NK-92 treated with Interleukin-12 subunit alpha and Interleukin-12 subunit beta, amount 100 ng/mL, for 24 hours (cell line): ENCODE measurements at regions not wholly inside any gene's neighbourhood (a gene's known extent, or its start where the extent isn't known, plus 50 kb on each side); places are given as distances from the start of the nearest gene placed in this dataset.
"Not testable (repeated sequence)": the region's sequence is repeated elsewhere in the genome, so short reads cannot be mapped to it uniquely, and the experiment has no call there.

Source experiments
- DNase-seq: peaks from one replicate; lab custom pipeline; 2025; lab: John Stamatoyannopoulos, UW

- DNase-seq = no peak
These were observed 455.3 kb downstream of the STK39 start for GRCh38 chr2:167792126-167792525.

GRCh38 chr2:167790781-167791450, 456.5 kb downstream of the STK39 start:
- no peak for DNase-seq

DNA sequence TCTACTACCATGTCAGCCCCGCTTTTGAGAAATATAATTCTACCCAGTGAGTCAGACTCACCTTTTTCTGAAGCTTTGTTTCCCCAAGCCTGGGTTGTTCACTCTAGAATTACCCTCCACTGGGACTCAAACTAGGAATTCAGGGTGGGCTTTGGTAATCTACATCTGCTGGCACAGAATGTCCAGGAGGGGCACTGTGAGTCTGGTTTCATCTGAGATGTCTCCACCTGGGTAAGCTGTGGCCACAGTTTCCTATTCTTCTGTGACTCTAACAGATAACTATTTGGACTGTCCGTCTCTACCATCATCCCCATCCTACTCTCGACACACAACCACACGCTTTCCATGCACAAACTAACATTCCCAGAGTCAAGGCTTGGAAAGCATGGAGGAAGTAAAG, 457.2 kb downstream of the STK39 start:
- no peak for DNase-seq

DNA sequence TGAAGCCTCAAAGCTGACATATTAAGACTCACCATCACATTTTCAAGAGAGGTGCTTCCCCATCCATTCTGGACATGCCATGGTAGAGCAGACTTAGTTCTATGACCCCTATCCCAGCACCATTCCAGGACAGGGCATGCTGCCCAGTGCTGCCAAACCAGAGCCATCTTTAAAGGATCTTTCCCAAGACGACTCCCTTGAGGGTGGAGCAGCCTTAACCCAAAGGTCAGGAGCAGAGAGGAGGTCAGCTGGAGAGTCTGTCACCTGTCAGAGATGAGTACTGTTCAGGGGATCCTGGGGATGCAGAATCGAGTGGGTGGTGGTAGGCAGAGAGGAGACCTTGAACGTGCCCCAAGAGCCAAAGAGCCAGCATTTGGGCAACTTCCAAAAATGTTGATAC, 459.8 kb downstream of the STK39 start:
- no peak for DNase-seq

DNA sequence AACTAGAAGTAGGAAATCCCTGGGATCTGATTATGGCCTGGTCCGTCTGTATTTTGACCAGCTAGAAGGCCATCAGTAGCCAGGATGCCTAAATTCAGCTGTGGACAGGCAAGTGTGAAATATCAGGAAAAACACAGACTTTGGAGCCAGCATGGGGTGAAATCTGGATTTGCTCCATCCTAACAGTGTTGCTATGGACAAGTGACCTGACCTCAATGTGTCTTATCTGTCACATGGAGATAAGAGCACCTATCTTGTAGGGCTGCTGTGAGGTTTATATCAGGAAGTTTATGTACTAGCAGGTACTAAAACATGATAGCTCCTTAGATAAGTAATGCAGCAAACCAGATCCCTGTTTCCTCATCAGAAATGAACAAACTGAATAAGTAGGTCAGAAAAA, 460.4 kb downstream of the STK39 start:
- no peak for DNase-seq

GRCh38 chr2:167785606-167786216, 461.7 kb downstream of the STK39 start:
- no peak for DNase-seq

DNA sequence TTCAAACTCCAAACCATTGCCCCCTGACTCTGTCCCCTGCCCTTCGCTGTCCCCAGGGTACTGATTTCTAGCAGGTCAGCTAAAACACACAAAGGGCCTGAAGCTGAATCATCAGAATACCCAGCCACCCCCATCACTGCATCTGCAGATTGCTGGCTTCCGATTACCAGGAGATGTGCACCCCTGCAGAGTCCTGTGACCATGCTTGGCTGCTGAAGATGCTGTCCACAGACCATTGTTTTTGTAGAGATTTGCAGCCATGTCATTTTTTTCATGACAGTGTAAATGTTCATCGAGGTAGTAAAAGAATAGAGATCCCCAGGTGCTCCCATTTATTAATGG, 463.3 kb downstream of the STK39 start:
- DNase-seq = no peak

DNA sequence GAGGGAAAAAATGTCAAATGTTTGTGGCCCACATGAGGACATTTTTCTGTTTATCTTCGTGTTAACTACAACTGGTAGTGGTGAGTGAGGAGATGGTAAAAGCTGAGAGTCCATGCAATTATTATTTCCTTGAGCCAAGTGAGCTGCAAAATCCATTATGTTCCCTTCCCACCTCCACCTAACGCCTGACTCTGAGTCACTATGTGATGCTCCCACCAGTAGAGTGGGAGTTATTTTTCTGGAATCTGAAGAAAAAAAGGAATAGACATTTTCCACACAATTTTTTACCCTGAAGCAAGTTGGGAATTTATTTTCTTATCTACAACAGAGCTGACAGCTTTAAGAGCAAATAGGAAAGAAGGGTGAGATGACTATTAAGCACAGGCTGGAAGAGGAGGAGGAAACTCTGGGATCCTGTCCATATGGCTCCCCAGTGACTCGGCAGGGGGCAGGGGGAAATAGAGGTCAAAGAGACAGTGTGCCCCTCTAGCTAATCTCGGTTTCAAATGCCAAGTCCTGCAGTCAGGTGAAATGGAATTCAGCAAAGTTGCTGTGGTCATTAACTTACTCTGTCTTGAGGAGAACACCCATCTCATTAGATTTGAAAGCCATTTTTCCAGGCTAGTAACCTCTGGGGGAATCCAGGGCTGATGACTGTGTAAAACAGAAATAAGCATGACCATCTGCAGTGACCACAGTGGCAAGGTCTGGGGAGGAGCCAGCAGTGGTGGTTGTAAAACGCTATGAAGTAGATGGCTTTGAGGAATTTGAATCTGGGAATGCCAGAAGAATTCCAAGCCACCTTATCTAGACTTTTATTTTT, 463.9 kb downstream of the STK39 start:
- DNase-seq = no peak

- not testable (repeated sequence) for DNase-seq
These were observed 465.8 kb downstream of the STK39 start for GRCh38 chr2:167781629-167782028.

DNA sequence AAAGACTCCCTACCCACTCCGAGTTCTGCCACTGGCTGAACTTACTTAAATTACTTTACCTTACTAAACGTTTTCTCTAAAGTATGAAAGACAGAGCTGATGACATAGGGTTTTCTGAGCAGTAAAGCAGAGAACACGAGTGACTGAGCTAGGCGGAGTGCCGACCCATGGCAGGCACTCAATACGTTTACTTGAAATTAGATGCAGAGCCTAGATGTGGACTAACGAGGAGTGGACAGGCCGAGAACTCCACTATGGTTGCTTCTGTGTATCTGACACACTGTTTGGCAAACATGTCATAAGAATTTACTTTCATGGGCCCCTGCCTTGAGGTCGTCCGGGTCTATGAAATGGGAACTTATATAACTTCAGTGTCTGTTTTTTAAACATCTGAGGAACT, 471.0 kb downstream of the STK39 start:
- no peak for DNase-seq

DNA sequence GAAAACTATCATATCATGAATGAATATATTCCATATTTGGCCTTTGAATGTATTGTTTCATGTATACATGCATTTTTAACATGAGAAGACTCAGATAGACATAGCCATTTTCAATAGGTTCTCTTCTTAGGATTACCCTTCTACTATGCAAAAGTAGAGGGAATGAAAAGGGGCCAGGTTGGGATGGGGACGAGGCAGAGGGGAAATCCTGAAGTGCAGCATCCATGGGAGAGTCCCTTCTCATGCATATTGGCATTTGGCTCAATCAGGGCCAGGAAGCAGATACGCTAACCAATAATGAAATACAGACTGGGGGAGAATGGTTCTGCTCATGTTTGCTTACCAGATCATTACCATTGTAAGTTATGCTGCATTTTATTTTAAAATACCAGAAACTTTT, 475.8 kb downstream of the STK39 start:
- no peak for DNase-seq

DNA sequence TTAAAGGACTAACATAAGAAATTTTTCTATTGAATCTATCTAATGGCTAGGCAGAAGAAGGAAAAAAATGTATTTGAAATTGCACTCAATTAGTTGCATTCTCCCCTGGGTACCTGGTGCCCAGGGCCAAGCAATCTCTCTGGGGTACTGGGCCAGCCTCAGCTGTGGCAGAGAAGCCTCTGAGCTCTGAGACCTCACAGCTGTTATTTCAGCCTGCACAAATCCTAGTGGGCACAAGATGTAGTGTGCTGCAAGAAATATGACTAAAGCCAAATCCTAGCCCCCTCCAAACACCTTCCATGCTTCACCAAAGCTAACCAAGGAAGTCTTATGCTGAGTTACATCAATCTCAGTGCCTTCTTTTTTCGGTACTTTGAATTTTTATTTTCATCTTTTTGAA, 478.4 kb downstream of the STK39 start:
- DNase-seq = no peak

DNA sequence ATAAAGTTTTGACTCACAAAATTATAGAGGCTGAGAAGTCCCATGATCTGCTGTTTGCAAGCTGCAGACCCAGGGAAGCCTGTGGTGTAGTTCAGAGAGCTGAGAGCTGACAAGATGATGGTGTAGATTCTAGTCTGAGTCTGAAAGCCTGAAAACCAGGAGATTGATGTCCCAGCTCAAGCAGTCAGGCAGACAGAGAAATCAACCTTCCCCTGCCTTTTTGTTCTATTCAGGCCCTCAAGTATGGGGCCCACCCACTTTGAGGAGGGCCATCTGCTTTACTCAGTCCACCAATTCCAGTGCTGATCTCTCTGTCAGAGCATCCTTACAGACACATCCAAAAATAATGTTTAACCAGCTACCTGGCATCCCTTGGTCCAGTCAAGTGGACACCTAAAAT, 479.6 kb downstream of the STK39 start:
- DNase-seq = no peak

DNA sequence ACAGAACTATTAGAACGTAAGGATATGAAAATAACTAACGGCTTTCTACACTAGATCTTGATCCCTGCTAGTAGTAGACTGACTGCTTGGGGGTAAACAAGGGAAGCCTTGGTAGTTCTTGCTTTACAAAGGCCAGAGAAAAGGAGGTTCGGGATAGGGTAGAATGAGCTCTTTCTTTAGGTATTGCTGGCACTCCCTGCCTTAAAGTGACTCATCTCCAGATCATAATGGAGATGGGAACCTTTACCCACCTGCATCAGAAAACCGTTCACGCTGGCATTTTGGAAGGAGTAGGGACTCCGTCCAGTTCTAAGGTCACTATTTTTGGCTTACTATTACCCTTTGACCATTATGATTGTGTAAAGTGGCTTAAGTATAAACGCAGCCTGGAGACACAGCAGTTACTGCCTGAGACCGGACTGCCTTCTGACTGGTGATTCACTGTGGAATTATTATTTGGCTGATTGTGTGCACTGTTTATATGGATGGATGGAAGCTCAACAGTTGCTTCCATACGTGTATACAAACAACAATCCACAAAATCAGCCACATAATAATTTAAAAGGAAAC, 482.5 kb downstream of the STK39 start:
- DNase-seq = no peak

DNA sequence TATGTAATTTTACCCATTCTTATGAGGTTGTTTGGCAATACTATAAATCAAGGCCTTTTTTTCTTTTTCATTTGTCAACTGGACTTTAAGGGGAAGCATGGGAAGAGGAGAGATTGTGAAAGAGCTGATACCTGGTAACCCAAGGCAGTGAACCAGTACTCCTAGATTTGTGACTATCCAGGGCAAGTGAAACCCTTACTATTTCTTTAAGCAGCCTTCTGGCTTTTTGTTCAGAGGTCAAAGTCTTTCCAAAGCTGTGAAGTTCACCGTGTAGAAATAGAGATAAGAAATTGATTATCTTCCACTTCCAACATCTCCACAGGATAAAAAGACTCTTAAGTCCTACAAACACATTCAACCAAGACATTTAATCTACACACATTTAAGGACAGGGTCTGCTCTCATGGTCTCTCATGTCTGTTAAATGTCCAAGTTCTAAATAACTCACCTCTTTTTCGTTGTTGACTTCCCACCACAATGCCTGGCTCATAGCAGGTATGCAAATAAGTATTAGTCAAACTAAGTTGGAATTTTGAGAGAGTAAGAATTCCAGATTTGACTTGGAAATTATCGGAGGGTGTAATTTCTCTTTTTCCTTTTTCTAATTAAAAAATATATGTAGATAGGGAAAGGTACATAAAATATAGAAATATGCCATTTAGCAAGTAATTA, 485.8 kb downstream of the STK39 start:
- DNase-seq = no peak

- no peak for DNase-seq
These were observed 487.9 kb downstream of the STK39 start for GRCh38 chr2:167759531-167759930.

DNA sequence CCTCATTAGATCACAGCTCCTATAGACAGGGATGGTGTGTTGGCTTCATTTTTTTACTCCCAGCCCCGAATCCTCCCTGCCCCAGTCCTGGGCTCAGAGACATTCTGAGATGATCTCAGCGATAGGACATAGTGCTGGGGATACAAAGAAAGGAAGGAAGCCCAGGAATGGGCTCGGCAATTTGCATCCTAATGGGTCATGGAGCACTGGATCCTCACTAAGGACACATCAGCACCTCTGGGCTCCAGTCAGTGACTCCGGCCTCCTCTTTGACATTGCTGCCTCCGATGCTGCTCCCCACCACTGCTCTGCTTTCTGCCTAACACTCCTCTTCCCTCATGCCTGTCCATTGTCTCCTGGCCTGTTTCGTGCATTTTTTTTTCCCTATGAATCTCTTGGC, 489.1 kb downstream of the STK39 start:
- DNase-seq = no peak

DNA sequence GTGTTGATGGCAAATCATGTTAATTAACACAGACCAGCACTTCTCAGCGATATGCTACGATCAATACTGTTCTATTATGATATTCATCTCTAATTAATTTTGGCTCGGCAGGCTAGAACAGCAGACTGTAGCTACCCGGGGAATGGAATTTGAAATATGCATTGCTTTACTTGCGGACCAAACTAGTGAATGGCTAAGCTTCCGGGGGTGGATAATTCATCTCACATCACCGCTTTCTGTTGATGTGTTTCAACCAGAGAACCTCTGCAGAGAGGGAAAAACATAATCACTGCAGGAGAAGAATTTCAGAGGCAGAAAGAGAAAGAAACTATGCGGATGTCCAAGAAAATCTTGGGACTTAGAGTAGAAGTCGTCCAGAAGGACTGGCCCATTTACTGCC, 490.9 kb downstream of the STK39 start:
- no peak for DNase-seq

GRCh38 chr2:167753142-167753541, 494.3 kb downstream of the STK39 start:
- DNase-seq = no peak

GRCh38 chr2:167752734-167753133, 494.7 kb downstream of the STK39 start:
- peak; percentile 3 for DNase-seq

DNA sequence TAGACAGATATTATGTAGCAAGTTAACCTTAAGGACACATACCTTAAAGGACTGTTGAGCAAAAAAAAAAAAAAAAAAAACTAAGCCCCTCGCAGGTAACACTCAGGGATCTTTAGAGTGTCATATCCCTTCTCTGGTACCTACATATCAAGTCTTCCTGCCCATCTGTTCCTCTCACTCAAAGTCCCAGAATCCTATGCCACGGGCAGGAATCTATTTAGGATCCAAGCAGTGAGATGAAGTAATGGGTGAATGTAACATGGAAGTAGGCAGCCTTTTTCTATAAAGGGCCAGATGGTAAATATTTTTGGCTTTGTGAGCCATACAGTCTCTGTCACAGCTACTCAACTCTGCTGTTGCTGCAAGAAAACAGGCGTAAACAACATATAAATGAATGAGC, 496.7 kb downstream of the STK39 start:
- DNase-seq = no peak

DNA sequence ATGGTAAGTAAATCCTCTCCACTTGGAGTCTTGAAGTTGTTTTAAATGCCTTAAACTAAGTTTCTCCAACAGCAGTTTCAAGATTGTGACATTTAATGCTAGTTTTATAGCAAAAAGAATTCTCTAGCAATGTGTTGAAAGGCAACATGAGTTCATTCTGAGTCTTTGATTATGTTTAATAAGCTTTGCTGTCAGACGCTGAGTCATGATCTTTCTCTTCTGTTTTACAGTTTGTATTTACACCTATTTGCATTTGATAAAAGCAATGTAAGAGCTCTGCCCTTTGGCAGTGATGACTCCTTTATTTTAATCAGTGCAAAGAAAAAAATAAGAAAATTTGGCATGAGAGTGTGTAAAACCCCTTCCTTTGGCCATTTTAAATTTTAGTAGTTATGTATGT, 497.7 kb downstream of the STK39 start:
- DNase-seq = no peak

DNA sequence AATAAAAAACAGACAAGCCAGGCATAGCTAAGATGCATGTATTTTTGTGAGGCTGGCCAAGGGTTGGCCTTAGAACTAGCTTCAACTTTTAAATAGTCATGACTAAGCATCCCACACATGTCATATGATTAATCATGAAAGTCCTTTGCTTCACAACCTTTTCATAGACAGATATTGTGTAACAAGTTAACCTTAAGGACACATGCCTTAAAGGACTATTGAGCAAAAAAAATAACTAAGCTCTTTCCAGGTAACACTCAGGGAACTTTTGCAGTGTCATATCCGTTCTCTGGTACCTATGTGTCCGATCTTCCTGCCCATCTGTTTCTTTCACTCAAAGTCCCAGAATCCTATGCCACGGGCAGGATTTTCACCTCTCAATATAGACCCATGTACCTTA, 498.4 kb downstream of the STK39 start:
- no peak for DNase-seq
